ENCODE measurements at regions not wholly inside any gene's neighbourhood (a gene's known extent, or its start where the extent isn't known, plus 50 kb on each side); places are given as distances from the start of the nearest gene placed in this dataset.

DNA sequence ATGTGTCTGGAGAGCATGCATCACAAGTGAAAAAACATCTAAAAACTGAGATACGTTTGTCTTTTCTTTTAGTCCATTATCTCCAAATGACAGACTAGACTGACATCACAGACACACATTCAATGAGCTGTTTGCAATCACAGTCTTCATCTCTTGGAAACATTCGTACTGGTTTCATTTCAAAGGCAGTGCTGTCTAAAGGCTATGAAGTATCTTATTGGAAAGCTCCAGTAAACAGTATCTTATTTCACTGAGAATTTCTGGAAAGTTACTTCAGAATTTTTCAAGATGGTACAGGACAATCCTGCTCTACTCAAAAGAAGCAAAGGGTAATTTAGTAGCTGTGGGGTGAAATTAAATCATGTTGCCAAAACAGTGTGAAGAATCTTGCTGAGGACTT lies 53.5 kb upstream of the TNFRSF19 start:
- TF ChIP-seq, protein P1, sequence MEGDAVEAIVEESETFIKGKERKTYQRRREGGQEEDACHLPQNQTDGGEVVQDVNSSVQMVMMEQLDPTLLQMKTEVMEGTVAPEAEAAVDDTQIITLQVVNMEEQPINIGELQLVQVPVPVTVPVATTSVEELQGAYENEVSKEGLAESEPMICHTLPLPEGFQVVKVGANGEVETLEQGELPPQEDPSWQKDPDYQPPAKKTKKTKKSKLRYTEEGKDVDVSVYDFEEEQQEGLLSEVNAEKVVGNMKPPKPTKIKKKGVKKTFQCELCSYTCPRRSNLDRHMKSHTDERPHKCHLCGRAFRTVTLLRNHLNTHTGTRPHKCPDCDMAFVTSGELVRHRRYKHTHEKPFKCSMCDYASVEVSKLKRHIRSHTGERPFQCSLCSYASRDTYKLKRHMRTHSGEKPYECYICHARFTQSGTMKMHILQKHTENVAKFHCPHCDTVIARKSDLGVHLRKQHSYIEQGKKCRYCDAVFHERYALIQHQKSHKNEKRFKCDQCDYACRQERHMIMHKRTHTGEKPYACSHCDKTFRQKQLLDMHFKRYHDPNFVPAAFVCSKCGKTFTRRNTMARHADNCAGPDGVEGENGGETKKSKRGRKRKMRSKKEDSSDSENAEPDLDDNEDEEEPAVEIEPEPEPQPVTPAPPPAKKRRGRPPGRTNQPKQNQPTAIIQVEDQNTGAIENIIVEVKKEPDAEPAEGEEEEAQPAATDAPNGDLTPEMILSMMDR (IDR thresholded peaks at IDR 0.05) = no peak
- no peak for TF ChIP-seq POLR2AphosphoS5 (IDR thresholded peaks at IDR 0.05; ENCODE audit: low read depth, low read length)
